SK-N-SH treated with all-trans-retinoic acid at 6 μM for 48 hours (cell line): ENCODE measurements at regions not wholly inside any gene's neighbourhood (a gene's known extent, or its start where the extent isn't known, plus 50 kb on each side); places are given as distances from the start of the nearest gene placed in this dataset.

Experiments used
- ATAC-seq: fragments of 200-7000 bp; cut with Tn5 transposase; 3 replicates; pipeline ENCODE4 v1.9.1; 2020; ENCODE audit warnings: mild to moderate bottlenecking, moderate library complexity
- ARNTL ChIP-seq: fragments of 450-650 bp; formaldehyde crosslinking; IDR thresholded peaks from 2 replicates; pipeline ENCODE4 v1.5.0; 2020; ENCODE audit warnings: low read depth, mild to moderate bottlenecking, moderate library complexity, borderline replicate concordance
- BACH2 ChIP-seq: fragments of 250-450 bp; sonication (Bioruptor Pico); IDR thresholded peaks from 2 replicates; pipeline ENCODE4 v1.9.0; 2021; ENCODE audit warnings: mild to moderate bottlenecking, borderline replicate concordance
- CSDC2 ChIP-seq: fragments of 250-450 bp; sonication (Bioruptor Pico); IDR thresholded peaks from 2 replicates; pipeline ENCODE4 v1.5.0; 2020; ENCODE audit warnings: mild to moderate bottlenecking, moderate library complexity
- ESRRG ChIP-seq: fragments of 250-450 bp; sonication (Bioruptor Pico); IDR thresholded peaks from 2 replicates; pipeline ENCODE4 v1.6.1; 2021; ENCODE audit warnings: mild to moderate bottlenecking
- GLIS3 ChIP-seq: fragments of 250-450 bp; sonication (Bioruptor Pico); IDR thresholded peaks from 2 replicates; pipeline ENCODE4 v1.5.0; 2020; ENCODE audit warnings: mild to moderate bottlenecking, moderate library complexity
- OSR1 ChIP-seq: fragments of 250-450 bp; sonication (Bioruptor Pico); IDR thresholded peaks from 2 replicates; pipeline ENCODE4 v1.8.0; 2022; ENCODE audit warnings: moderate library complexity, mild to moderate bottlenecking, inconsistent platforms
- PPARA ChIP-seq: fragments of 250-450 bp; sonication (Bioruptor Pico); IDR thresholded peaks from 2 replicates; pipeline ENCODE4 v1.5.0; 2020; ENCODE audit warnings: mild to moderate bottlenecking, borderline replicate concordance
- RARB ChIP-seq: fragments of 250-450 bp; sonication (Bioruptor Pico); IDR thresholded peaks from 2 replicates; pipeline ENCODE4 v1.8.0; 2021; ENCODE audit warnings: mild to moderate bottlenecking, moderate library complexity
- SNAI2 ChIP-seq: fragments of 250-450 bp; sonication (Bioruptor Pico); IDR thresholded peaks from 2 replicates; pipeline ENCODE4 v1.5.0; 2020; ENCODE audit warnings: mild to moderate bottlenecking, moderate library complexity
- TOX ChIP-seq: fragments of 250-450 bp; sonication (Bioruptor Pico); IDR thresholded peaks from 2 replicates; pipeline ENCODE4 v1.8.0; 2021; ENCODE audit warnings: mild to moderate bottlenecking, moderate library complexity, borderline replicate concordance
- ZC3H10 ChIP-seq: fragments of 250-450 bp; sonication (Bioruptor Pico); IDR thresholded peaks from 2 replicates; pipeline ENCODE4 v1.5.1; 2021; ENCODE audit warnings: mild to moderate bottlenecking, moderate library complexity
- ZFP3 ChIP-seq: fragments of 250-450 bp; sonication (Bioruptor Pico); IDR thresholded peaks from 2 replicates; pipeline ENCODE4 v1.5.0; 2020; ENCODE audit warnings: mild to moderate bottlenecking, moderate library complexity
- ZFP30 ChIP-seq: fragments of 450-650 bp; formaldehyde crosslinking; IDR thresholded peaks from 2 replicates; pipeline ENCODE4 v1.5.0; 2022; ENCODE audit warnings: mild to moderate bottlenecking, moderate library complexity
- ZNF565 ChIP-seq: fragments of 450-650 bp; formaldehyde crosslinking; conservative IDR thresholded peaks from 2 replicates; pipeline ENCODE4 v1.5.0; 2020; ENCODE audit warnings: low read depth, mild to moderate bottlenecking, moderate library complexity
- ZNF70 ChIP-seq: fragments of 450-650 bp; formaldehyde crosslinking; IDR thresholded peaks from 2 replicates; pipeline ENCODE4 v1.5.0; 2020; ENCODE audit warnings: mild to moderate bottlenecking, moderate library complexity
- ZNF8 ChIP-seq: fragments of 450-650 bp; formaldehyde crosslinking; IDR thresholded peaks from 2 replicates; pipeline ENCODE4 v1.5.0; 2020; ENCODE audit warnings: mild to moderate bottlenecking, moderate library complexity
- TF ChIP-seq, protein P1 (sequence below): fragments of 250-450 bp; sonication (Bioruptor Pico); IDR thresholded peaks from 2 replicates; pipeline ENCODE4 v1.5.1; 2021; ENCODE audit warnings: mild to moderate bottlenecking, moderate library complexity
- TF ChIP-seq, protein P2 (sequence below): fragments of 250-450 bp; sonication (Bioruptor Pico); IDR thresholded peaks from 2 replicates; pipeline ENCODE4 v1.8.0; 2020; ENCODE audit warnings: mild to moderate bottlenecking, moderate library complexity, borderline replicate concordance
- TF ChIP-seq, protein P3 (sequence below): fragments of 250-450 bp; sonication (Bioruptor Pico); IDR thresholded peaks from 2 replicates; pipeline ENCODE4 v1.5.0; 2020; ENCODE audit warnings: mild to moderate bottlenecking, moderate library complexity

DNA sequence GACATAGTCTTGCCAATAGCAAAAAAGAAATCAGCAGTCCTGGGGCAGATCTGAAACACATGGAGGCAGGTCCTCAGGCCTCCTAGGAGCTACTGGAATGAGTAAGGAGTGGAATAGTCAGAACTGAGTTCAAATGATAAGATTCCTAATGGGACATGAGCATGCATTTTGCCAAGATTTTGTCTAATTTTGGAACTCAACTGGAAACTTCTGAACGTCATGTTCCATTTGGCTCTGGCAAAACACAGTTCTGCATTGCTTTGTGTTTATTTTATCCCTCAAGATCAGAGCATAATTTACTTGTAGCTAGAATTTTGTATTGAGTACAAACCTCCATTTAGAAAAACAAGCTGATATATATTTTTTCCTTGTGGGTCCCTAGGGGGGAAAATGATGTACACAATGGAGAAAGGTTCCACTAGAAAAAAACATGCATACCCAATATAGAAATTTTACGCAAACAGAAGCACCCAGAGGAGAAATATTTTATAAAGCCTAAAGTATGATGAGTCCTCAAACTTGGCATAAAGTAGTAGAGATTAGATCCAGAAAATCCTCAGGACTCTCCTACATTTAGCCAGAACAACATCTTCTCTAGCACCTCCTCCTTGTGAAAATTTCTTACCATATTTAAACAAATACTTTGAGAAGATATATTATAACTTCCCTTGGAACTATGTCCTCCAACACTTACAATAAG lies 149.0 kb upstream of the SERP2 start:
- ATAC-seq: no peak
- TF ChIP-seq PPARA (CRISPR knock-in tag): no peak
- TF ChIP-seq, protein P1, sequence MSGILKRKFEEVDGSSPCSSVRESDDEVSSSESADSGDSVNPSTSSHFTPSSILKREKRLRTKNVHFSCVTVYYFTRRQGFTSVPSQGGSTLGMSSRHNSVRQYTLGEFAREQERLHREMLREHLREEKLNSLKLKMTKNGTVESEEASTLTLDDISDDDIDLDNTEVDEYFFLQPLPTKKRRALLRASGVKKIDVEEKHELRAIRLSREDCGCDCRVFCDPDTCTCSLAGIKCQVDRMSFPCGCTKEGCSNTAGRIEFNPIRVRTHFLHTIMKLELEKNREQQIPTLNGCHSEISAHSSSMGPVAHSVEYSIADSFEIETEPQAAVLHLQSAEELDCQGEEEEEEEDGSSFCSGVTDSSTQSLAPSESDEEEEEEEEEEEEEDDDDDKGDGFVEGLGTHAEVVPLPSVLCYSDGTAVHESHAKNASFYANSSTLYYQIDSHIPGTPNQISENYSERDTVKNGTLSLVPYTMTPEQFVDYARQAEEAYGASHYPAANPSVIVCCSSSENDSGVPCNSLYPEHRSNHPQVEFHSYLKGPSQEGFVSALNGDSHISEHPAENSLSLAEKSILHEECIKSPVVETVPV: no peak
- no peak for TF ChIP-seq TOX
- TF ChIP-seq ZFP3: no peak
- TF ChIP-seq, protein P2, sequence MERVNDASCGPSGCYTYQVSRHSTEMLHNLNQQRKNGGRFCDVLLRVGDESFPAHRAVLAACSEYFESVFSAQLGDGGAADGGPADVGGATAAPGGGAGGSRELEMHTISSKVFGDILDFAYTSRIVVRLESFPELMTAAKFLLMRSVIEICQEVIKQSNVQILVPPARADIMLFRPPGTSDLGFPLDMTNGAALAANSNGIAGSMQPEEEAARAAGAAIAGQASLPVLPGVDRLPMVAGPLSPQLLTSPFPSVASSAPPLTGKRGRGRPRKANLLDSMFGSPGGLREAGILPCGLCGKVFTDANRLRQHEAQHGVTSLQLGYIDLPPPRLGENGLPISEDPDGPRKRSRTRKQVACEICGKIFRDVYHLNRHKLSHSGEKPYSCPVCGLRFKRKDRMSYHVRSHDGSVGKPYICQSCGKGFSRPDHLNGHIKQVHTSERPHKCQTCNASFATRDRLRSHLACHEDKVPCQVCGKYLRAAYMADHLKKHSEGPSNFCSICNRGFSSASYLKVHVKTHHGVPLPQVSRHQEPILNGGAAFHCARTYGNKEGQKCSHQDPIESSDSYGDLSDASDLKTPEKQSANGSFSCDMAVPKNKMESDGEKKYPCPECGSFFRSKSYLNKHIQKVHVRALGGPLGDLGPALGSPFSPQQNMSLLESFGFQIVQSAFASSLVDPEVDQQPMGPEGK: no peak
- TF ChIP-seq, protein P3, sequence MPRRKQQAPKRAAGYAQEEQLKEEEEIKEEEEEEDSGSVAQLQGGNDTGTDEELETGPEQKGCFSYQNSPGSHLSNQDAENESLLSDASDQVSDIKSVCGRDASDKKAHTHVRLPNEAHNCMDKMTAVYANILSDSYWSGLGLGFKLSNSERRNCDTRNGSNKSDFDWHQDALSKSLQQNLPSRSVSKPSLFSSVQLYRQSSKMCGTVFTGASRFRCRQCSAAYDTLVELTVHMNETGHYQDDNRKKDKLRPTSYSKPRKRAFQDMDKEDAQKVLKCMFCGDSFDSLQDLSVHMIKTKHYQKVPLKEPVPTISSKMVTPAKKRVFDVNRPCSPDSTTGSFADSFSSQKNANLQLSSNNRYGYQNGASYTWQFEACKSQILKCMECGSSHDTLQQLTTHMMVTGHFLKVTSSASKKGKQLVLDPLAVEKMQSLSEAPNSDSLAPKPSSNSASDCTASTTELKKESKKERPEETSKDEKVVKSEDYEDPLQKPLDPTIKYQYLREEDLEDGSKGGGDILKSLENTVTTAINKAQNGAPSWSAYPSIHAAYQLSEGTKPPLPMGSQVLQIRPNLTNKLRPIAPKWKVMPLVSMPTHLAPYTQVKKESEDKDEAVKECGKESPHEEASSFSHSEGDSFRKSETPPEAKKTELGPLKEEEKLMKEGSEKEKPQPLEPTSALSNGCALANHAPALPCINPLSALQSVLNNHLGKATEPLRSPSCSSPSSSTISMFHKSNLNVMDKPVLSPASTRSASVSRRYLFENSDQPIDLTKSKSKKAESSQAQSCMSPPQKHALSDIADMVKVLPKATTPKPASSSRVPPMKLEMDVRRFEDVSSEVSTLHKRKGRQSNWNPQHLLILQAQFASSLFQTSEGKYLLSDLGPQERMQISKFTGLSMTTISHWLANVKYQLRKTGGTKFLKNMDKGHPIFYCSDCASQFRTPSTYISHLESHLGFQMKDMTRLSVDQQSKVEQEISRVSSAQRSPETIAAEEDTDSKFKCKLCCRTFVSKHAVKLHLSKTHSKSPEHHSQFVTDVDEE (CRISPR knock-in tag): no peak
- no peak for TF ChIP-seq ZNF70 (CRISPR knock-in tag)
- TF ChIP-seq ZNF565 (CRISPR knock-in tag): no peak

DNA sequence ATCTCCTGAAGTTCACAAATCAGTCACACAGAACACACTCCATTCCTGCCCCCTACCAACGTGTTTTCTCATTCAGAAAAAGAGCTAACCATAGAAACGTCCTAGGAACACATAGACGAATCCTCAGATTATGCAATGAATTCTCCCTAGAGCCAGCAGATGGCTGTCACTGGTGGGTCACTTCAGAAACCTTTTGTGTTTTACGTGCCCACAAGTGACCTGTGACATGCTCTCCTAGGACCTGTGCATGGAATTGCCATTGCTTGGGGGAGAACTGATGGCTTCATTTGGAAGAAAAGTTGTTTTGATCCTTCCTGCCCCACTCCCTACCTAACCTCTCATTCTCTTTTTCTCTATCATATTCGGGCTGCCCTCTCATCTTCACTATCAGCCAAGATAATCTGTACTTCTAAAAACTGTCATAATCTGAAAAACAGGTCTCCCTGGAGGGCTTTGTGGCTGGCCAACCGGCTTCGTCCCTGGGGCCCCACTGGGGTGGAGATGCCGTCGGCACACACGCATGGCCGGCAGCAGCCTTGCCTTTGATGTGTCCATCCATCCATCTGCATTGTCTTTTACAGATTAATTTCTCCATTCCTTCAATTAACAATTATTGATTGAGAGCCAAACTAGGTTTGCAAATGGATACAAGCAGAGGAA lies 144.1 kb upstream of the SERP2 start:
- TF ChIP-seq, protein P3 (CRISPR knock-in tag): no peak
- TF ChIP-seq ZFP30 (CRISPR knock-in tag): no peak
- no peak for TF ChIP-seq ZNF8 (CRISPR knock-in tag)
- no peak for TF ChIP-seq ARNTL (CRISPR knock-in tag)
- no peak for ATAC-seq

DNA sequence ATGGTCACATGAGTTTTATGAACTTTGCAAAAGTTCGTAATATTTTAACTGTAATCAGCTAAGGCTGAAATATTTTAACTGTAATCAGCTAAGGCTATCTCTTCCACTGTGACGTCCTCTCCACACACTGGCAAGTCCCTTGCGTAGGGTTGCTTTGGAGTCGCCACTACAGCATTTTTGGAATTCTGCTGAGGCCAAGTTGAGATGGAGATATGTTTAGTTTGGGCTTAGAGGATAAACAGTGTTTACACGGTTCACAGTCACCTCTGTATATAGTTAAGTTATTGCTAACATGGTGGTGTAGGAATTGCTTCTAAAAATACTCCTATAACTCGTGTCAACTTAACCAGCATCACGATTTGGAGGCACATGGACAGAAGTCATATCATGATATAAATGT lies 143.6 kb upstream of the SERP2 start:
- no peak for ATAC-seq
- TF ChIP-seq ARNTL (CRISPR knock-in tag) (no peak), ESRRG (CRISPR knock-in tag) (no peak), ZNF8 (CRISPR knock-in tag) (no peak), ZC3H10 (CRISPR knock-in tag) (no peak), SNAI2 (CRISPR knock-in tag) (no peak), TOX (no peak), ZFP3 (no peak), ZFP30 (CRISPR knock-in tag) (no peak), GLIS3 (CRISPR knock-in tag) (no peak), BACH2 (CRISPR knock-in tag) (no peak), RARB (no peak), OSR1 (CRISPR knock-in tag) (no peak), ZNF70 (CRISPR knock-in tag) (no peak), CSDC2 (no peak)
- TF ChIP-seq, protein P2: no peak
- TF ChIP-seq, protein P1: no peak
- TF ChIP-seq, protein P3 (CRISPR knock-in tag): no peak
